Bronchial epithelial cell (primary cell): ENCODE measurements at regions not wholly inside any gene's neighbourhood (a gene's known extent, or its start where the extent isn't known, plus 50 kb on each side); places are given as distances from the start of the nearest gene placed in this dataset.

ENCODE experiments used
- DNase-seq: peaks from one replicate; pipeline ENCODE4 v3.0.0-alpha.2; 2010; ENCODE audit warnings: low read depth
- FAIRE-seq: peaks from 2 replicates; lab custom pipeline; 2011; peaks lifted over from hg19 to GRCh38; lab: Jason Lieb, UNC
- H3K27me3 ChIP-seq: 2 replicates; pipeline ENCODE4 v1.5.1; 2011; ENCODE audit warnings: low read length; ENCODE audit not compliant: control insufficient read depth, insufficient read depth
- H3K36me3 ChIP-seq: 2 replicates; pipeline ENCODE4 v1.5.1; 2011; ENCODE audit warnings: low read length; ENCODE audit not compliant: control insufficient read depth, insufficient read depth
- H3K4me3 ChIP-seq: 2 replicates; pipeline ENCODE4 v1.5.1; 2011; ENCODE audit warnings: mild to moderate bottlenecking, low read depth, low read length, control low read depth
- CTCF ChIP-seq: IDR thresholded peaks from 2 replicates; pipeline ENCODE4 v1.5.1; 2011; ENCODE audit warnings: mild to moderate bottlenecking, moderate library complexity, low read length, control low read depth, inconsistent platforms; ENCODE audit not compliant: insufficient read depth, severe bottlenecking

GRCh38 chr5:56490971-56491468 lies 257.9 kb upstream of the ANKRD55 start:
- no peak for TF ChIP-seq CTCF
- H3K36me3 ChIP-seq, result no peaks in the 10 kb centered on the region
- DNase-seq, result peak; percentile 98
- no peaks in the 10 kb centered on the region for H3K27me3 ChIP-seq
- H3K4me3 ChIP-seq, result no peak overlapping the region
- FAIRE-seq, result peak; percentile 40

- no peaks in the 10 kb centered on the region for H3K36me3 ChIP-seq
- TF ChIP-seq CTCF, result no peak
- H3K4me3 ChIP-seq, result no peak overlapping the region
- no peaks in the 10 kb centered on the region for H3K27me3 ChIP-seq
- DNase-seq (no peak), FAIRE-seq (no peak)
Measured at GRCh38 chr5:56489272-56489671, 256.1 kb upstream of the ANKRD55 start.

GRCh38 chr5:56487528-56488115 lies 254.5 kb upstream of the ANKRD55 start:
- no peak overlapping the region for H3K4me3 ChIP-seq
- H3K36me3 ChIP-seq, result no peaks in the 10 kb centered on the region
- H3K27me3 ChIP-seq, result no peaks in the 10 kb centered on the region
- FAIRE-seq (no peak), DNase-seq (no peak)
- TF ChIP-seq CTCF, result no peak

GRCh38 chr5:56482363-56482762 lies 249.2 kb upstream of the ANKRD55 start:
- Histone ChIP-seq H3K4me3 (no peak overlapping the region), H3K36me3 (no peaks in the 10 kb centered on the region), H3K27me3 (no peaks in the 10 kb centered on the region)
- DNase-seq (no peak), FAIRE-seq (no peak)
- TF ChIP-seq CTCF, result no peak

GRCh38 chr5:56481428-56482357 lies 248.6 kb upstream of the ANKRD55 start:
- TF ChIP-seq CTCF, result peak; percentile 37
- Histone ChIP-seq H3K27me3 (no peaks in the 10 kb centered on the region), H3K36me3 (no peaks in the 10 kb centered on the region), H3K4me3 (peak overlapping the region; percentile 54)
- peak; percentile 21 for DNase-seq
- FAIRE-seq, result no peak
